SK-N-MC (cell line): ENCODE measurements at regions not wholly inside any gene's neighbourhood (a gene's known extent, or its start where the extent isn't known, plus 50 kb on each side); places are given as distances from the start of the nearest gene placed in this dataset.

ENCODE experiments used
- DNase-seq: peaks from one replicate; pipeline ENCODE4 v3.0.0-alpha.2; 2011; ENCODE audit warnings: low read depth, low spot score
- H3K27ac ChIP-seq: fragments of 200-600 bp; sonication (generic); 2 replicates; pipeline ENCODE4 v1.5.1; 2016; ENCODE audit warnings: mixed run types
- H3K36me3 ChIP-seq: fragments of 200-600 bp; sonication (generic); 2 replicates; pipeline ENCODE4 v1.6.1; 2017; ENCODE audit warnings: antibody characterized with exemption, low read length, mixed read lengths; ENCODE audit not compliant: insufficient read depth
- H3K4me3 ChIP-seq: fragments of 200-600 bp; sonication (generic); 2 replicates; pipeline ENCODE4 v1.5.1; 2016
- H3K9ac ChIP-seq: fragments of 200-600 bp; sonication (generic); 2 replicates; pipeline ENCODE4 v1.8.0; 2017; ENCODE audit warnings: mixed run types, mixed read lengths; ENCODE audit not compliant: insufficient read length
- H3K9me3 ChIP-seq: fragments of 200-600 bp; sonication (generic); 2 replicates; pipeline ENCODE4 v1.6.1; 2017; ENCODE audit warnings: low read depth, mild to moderate bottlenecking, antibody characterized with exemption, low read length, moderate library complexity, mixed read lengths
- EZH2 ChIP-seq: fragments of 200-600 bp; sonication (generic); IDR thresholded peaks from one replicate; pipeline ENCODE4 v1.6.1; 2017; ENCODE audit warnings: antibody characterized with exemption
- FOXP2 ChIP-seq: optimal IDR thresholded peaks from 2 replicates; pipeline ENCODE3; 2011; ENCODE audit warnings: mild to moderate bottlenecking, moderate library complexity; ENCODE audit not compliant: insufficient read depth; ENCODE audit errors: extremely low read length, control extremely low read depth
- POLR2AphosphoS5 ChIP-seq: IDR thresholded peaks from 2 replicates; pipeline ENCODE4 v1.6.1; 2012; ENCODE audit warnings: mild to moderate bottlenecking, low read depth, low read length, borderline replicate concordance

DNA sequence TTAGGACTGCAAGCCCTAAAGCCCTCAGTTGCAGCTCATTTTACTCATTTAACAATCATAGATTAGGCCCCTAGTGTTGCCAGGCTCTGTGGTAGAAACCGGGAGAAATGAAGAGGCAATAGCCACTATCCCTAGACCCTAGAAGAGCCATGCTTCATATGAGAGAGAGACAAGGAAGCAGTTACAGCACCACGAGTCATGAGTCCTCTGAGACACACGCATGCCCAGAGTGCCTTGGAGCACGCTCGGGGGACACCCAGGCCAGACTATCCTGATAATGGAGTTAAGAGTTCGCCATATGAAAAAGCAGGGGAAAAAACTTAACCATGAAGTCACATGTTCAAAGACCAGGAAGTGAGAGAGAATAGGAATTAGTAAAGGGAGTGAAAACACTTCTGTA, 321.5 kb upstream of the PKDCC start:
- TF ChIP-seq POLR2AphosphoS5: no peak
- TF ChIP-seq FOXP2: no peak
- no peak for TF ChIP-seq EZH2
- no peak overlapping the region for H3K9ac ChIP-seq
- no peak overlapping the region for H3K27ac ChIP-seq
- DNase-seq: no peak
- no peak overlapping the region for H3K4me3 ChIP-seq
- H3K36me3 ChIP-seq: no peaks in the 10 kb centered on the region
- H3K9me3 ChIP-seq: no peaks in the 10 kb centered on the region

DNA sequence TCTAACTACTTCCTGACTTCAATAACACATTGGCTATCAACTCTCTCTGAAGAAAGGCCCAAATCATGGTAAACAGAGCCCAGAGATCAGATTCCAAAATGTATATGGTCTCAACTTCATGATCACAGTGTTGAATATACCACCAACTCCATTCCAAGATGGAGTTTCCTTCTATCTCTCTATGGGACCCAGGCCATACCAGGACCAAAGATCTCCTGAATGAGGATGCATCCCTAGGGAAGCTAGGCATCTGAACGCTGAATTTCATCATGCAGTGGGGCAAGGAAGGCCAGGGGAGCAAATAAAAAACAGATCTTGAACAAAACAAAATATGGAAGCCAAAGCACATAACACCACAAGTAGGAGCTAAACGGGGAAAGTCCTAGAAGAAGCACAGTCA, 320.7 kb upstream of the PKDCC start:
- no peak for DNase-seq
- Histone ChIP-seq H3K36me3 (no peaks in the 10 kb centered on the region), H3K9me3 (no peaks in the 10 kb centered on the region), H3K4me3 (no peak overlapping the region), H3K9ac (no peak overlapping the region), H3K27ac (no peak overlapping the region)
- TF ChIP-seq FOXP2 (no peak), EZH2 (no peak), POLR2AphosphoS5 (no peak)

DNA sequence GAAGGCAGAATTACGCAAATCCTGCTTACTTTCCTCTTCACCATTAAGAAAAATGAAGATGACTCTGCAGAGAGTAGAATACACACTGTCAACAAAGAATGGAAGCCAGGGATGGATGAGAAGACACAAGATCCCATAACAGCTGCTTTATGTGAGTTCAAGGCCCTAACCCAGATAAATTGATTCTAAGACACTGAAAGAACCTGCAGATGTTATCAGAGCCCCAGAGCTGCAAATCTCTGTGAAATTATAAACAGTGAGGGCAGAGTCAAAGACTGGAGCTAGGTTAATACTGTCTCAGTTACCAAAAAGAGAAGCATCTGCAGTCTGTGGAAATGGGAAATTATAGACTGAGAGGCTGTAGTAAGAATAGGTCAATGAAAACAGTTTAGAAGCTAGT, 320.1 kb upstream of the PKDCC start:
- H3K9me3 ChIP-seq: no peaks in the 10 kb centered on the region
- no peak overlapping the region for H3K27ac ChIP-seq
- no peak overlapping the region for H3K4me3 ChIP-seq
- TF ChIP-seq FOXP2: no peak
- TF ChIP-seq POLR2AphosphoS5: no peak
- TF ChIP-seq EZH2: no peak
- no peak for DNase-seq
- no peaks in the 10 kb centered on the region for H3K36me3 ChIP-seq
- no peak overlapping the region for H3K9ac ChIP-seq

DNA sequence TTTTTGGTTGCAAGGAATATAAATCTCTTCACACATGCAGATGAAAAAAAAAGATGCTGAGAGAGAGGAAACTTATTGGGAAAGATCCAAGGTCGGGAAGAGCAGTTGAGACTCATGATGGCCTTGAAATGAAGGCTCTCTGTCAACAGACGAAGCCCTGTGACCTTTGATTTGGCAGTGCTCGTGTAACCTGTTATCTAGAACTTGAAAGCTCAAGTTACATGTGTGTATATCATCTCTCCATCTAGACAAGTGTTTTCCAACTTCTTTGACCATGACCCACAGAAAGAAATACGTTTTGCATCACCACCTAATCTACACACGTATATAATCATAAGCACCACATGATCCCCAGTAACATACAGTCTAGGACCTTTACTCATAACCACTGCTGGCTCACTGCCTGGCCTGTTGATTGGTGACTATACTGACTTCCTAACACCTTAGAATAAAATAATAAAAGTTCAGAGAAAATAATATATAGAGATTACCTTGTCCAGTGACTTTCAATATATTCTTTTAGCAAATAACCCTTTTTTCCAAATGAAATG, 319.0 kb upstream of the PKDCC start:
- H3K36me3 ChIP-seq: no peaks in the 10 kb centered on the region
- no peak for DNase-seq
- no peak overlapping the region for H3K9ac ChIP-seq
- no peak overlapping the region for H3K4me3 ChIP-seq
- TF ChIP-seq POLR2AphosphoS5 (no peak), FOXP2 (no peak), EZH2 (no peak)
- no peak overlapping the region for H3K27ac ChIP-seq
- H3K9me3 ChIP-seq: no peaks in the 10 kb centered on the region

DNA sequence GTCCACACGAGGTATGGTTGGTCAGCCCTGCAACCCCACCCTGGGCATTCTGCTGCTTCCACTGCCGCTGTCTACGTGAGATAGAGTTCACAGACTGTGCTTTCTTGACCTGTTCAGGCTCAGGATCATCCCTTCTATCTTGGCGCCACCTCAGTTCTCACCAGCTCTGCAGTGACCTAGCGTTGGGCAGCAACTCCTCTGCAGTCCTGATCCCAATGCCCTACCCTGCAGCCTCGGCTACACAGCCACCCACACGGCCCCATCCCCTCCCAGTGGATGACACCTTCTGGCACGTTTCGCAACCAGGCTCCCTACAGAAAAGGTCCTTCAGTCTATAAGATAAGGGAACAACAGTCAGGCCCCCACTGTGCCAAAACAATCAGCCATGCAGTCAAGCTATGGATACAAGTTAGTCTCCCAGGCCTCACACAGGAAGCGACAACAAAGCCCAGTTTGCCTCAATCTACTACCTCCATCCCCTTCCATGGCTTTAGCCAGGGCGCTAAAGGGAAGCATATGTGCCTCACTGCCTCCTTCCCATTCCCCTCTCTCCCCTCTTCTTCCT, 317.9 kb upstream of the PKDCC start:
- Histone ChIP-seq H3K4me3 (no peak overlapping the region), H3K9me3 (no peaks in the 10 kb centered on the region), H3K9ac (no peak overlapping the region), H3K27ac (no peak overlapping the region), H3K36me3 (no peaks in the 10 kb centered on the region)
- TF ChIP-seq EZH2 (no peak), FOXP2 (no peak), POLR2AphosphoS5 (no peak)
- DNase-seq: no peak

DNA sequence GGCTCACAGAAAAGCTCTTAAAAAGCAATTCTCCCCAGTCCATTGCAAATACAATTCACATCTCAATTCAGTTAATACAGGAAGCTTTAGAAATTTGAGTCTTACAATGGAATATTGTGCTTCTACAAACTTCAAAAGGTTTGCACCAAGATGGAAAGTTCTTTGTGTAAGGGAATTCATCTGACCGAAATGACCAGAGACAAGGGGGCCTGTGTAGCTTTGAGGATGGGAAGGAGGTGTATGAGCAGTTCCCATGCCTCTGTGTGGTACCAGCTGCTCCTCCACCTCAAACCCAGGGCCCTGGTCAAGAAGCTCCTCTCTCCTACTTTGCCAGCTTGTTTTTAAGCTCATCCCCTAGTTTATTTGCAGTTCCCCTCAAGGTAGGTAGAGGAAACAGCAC, 312.8 kb upstream of the PKDCC start:
- no peak for DNase-seq
- no peak overlapping the region for H3K4me3 ChIP-seq
- H3K27ac ChIP-seq: no peak overlapping the region
- no peaks in the 10 kb centered on the region for H3K36me3 ChIP-seq
- no peaks in the 10 kb centered on the region for H3K9me3 ChIP-seq
- no peak overlapping the region for H3K9ac ChIP-seq
- no peak for TF ChIP-seq POLR2AphosphoS5
- no peak for TF ChIP-seq FOXP2
- TF ChIP-seq EZH2: no peak

DNA sequence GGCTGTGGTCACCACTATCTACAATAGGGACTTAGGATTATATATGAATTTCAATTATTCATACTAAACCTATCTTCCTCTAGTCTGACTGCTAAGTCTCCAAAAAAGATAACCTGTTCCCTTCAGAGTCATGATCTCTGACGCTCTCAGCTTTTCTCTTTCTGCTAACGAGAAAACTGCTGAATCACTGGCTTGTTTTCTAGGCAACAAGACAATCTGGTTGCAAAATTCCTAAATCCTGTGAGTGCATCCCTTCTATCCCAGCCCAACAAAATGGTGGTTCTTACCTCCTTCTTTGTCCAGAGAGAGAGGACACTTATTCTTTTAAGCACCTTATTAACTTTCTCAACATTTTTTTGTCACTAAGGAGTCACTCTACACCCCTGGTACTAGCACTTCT, 312.3 kb upstream of the PKDCC start:
- H3K27ac ChIP-seq: no peak overlapping the region
- no peak overlapping the region for H3K9ac ChIP-seq
- H3K36me3 ChIP-seq: no peaks in the 10 kb centered on the region
- TF ChIP-seq FOXP2: no peak
- no peak for DNase-seq
- H3K9me3 ChIP-seq: no peaks in the 10 kb centered on the region
- H3K4me3 ChIP-seq: no peak overlapping the region

DNA sequence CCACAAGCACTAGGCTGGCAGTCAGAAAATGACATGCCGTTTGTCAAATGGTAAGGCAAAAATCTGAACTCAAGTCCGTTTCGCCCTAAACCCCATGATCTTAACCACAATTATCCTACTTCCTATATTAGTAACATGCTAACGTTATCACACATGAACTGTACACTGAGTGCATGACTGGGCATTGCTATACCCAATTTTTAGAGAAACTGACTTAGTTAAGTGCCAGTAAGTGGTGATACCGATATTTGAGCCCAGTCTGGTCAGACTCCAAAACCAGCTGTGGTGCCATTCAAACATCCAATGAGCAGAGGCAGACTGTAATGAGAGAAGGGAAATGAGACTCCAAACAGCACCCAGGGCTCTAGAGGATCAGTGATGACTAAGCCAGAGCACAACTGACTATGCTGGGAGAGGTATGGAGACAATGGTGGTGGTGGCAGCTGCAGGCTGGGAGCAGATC, 311.7 kb upstream of the PKDCC start:
- Histone ChIP-seq H3K27ac (no peak overlapping the region), H3K9ac (no peak overlapping the region), H3K9me3 (no peaks in the 10 kb centered on the region), H3K36me3 (no peaks in the 10 kb centered on the region), H3K4me3 (no peak overlapping the region)
- no peak for DNase-seq
- TF ChIP-seq FOXP2 (no peak), POLR2AphosphoS5 (no peak), EZH2 (no peak)

DNA sequence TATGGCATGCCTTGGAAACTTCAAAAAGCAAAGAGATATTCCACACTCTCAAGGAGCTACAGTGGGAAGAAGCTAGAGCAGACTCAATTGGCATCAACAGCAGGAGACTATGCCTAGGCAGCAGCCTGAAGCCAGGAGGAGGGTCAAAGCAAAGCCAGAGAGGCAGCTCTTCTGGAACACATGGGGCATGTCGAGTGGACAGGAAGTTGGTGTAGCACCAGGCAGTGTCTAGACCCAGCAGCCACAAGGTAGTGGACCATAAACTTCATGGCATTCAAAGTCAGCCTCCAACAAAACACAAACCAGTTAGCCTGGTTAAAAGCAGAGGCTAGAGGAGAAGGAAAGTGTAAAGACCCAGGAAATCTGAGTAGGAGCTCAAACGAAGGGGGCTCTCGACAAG, 311.2 kb upstream of the PKDCC start:
- H3K27ac ChIP-seq: no peak overlapping the region
- H3K9ac ChIP-seq: no peak overlapping the region

More for the DNA sequence above, 311.2 kb upstream of the PKDCC start:
- no peaks in the 10 kb centered on the region for H3K9me3 ChIP-seq
- TF ChIP-seq FOXP2: no peak
- no peak for TF ChIP-seq EZH2
- no peak for TF ChIP-seq POLR2AphosphoS5
- no peak overlapping the region for H3K4me3 ChIP-seq
- no peak for DNase-seq
- H3K36me3 ChIP-seq: no peaks in the 10 kb centered on the region
